DOHH2 (cell line): ENCODE measurements at regions not wholly inside any gene's neighbourhood (a gene's known extent, or its start where the extent isn't known, plus 50 kb on each side); places are given as distances from the start of the nearest gene placed in this dataset.

Source experiments
- CTCF ChIP-seq: fragments of 200-600 bp; sonication (generic); IDR thresholded peaks from one replicate; pipeline ENCODE4 v1.5.1; 2014; ENCODE audit warnings: antibody characterized with exemption, mild to moderate bottlenecking, low read depth, low read length; ENCODE audit not compliant: poor library complexity, severe bottlenecking
- EZH2phosphoT487 ChIP-seq: fragments of 200-600 bp; sonication (generic); IDR thresholded peaks from 2 replicates; pipeline ENCODE4 v1.6.1; 2017; ENCODE audit warnings: borderline replicate concordance, mild to moderate bottlenecking, antibody characterized with exemption, low read length, moderate library complexity, mixed read lengths

- TF ChIP-seq CTCF (no peak), EZH2phosphoT487 (no peak)
Measured at GRCh38 chr17:71276079-71276478, 844.7 kb upstream of the SOX9 start.
